ENCODE measurements at regions not wholly inside any gene's neighbourhood (a gene's known extent, or its start where the extent isn't known, plus 50 kb on each side); places are given as distances from the start of the nearest gene placed in this dataset.

DNA sequence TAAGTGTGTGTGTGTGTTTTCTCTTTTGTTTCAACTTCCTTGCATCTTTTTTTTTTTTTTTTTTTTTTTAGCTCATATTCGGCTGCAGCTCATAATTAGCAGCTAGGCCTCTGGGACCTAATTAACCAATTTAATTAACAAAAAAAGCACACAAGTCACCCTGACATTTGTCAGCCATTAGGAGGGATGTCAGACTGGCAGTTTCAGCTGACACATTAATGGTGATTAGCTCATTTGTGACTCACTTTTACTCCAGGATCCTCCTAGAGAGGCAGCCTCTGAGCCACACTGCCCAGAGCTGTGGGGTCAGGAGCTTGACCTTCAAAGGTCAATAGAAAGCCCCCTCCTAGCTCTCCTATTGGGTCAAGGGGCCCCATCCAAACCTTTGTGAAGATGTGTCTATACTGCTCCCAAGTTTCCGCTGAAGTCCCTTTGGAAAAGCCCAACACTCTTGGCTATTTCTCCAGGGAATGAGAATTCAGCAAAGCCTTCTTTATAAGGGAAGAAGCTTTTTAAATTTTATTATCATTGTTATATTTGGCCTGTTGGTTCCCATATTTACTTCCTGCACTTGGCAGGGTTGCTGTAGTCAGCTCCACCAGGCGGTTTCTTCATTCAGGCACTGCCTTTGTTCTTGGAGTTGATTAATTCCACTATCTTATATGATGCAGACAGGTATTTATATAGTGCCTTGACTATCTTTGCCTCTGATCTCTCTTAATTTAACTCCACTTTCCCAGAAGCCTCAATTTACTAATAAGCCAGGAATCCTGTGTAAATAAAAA lies 109.5 kb upstream of the HABP2 start:
- intact Hi-C loops (cut with DNase I; ENCODE audit: low total_unique reads) = no loop called here
- DNase-seq (ENCODE audit: low spot score in 2 of 2) = no peak
- Histone ChIP-seq H3K27ac (no peak overlapping the region), H3K4me1 (no peaks in the 10 kb centered on the region), H3K36me3 (no peaks in the 10 kb centered on the region), H3K4me3 (no peak overlapping the region), H3K27me3 (no peaks in the 10 kb centered on the region), H3K9me3 (no peaks in the 10 kb centered on the region)
- TF ChIP-seq POLR2AphosphoS5 (IDR thresholded peaks at IDR 0.05) (no peak), POLR2A (IDR thresholded peaks at IDR 0.05) (no peak)
- TF ChIP-seq, protein P1, sequence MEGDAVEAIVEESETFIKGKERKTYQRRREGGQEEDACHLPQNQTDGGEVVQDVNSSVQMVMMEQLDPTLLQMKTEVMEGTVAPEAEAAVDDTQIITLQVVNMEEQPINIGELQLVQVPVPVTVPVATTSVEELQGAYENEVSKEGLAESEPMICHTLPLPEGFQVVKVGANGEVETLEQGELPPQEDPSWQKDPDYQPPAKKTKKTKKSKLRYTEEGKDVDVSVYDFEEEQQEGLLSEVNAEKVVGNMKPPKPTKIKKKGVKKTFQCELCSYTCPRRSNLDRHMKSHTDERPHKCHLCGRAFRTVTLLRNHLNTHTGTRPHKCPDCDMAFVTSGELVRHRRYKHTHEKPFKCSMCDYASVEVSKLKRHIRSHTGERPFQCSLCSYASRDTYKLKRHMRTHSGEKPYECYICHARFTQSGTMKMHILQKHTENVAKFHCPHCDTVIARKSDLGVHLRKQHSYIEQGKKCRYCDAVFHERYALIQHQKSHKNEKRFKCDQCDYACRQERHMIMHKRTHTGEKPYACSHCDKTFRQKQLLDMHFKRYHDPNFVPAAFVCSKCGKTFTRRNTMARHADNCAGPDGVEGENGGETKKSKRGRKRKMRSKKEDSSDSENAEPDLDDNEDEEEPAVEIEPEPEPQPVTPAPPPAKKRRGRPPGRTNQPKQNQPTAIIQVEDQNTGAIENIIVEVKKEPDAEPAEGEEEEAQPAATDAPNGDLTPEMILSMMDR (IDR thresholded peaks at IDR 0.05) = no peak

- no peaks in the 10 kb centered on the region for H3K27me3 ChIP-seq
- DNase-seq (ENCODE audit: low spot score in 2 of 2) = no peak
- no peaks in the 10 kb centered on the region for H3K4me1 ChIP-seq
- H3K4me3 ChIP-seq = no peak overlapping the region
- intact Hi-C loops (cut with DNase I; ENCODE audit: low total_unique reads) = no loop called here
- H3K9me3 ChIP-seq = no peaks in the 10 kb centered on the region
- TF ChIP-seq, protein P1 (IDR thresholded peaks at IDR 0.05) = no peak
- no peak for TF ChIP-seq POLR2A (IDR thresholded peaks at IDR 0.05)
- TF ChIP-seq POLR2AphosphoS5 (IDR thresholded peaks at IDR 0.05) = no peak
- no peak overlapping the region for H3K27ac ChIP-seq
- H3K36me3 ChIP-seq = no peaks in the 10 kb centered on the region
Measured at GRCh38 chr10:113444766-113445365, 108.0 kb upstream of the HABP2 start.

- H3K4me3 ChIP-seq = no peak overlapping the region
- no peak for DNase-seq (ENCODE audit: low spot score in 2 of 2)
- H3K27me3 ChIP-seq = no peaks in the 10 kb centered on the region
- H3K4me1 ChIP-seq = no peaks in the 10 kb centered on the region
- H3K27ac ChIP-seq = no peak overlapping the region
- intact Hi-C loops (cut with DNase I; ENCODE audit: low total_unique reads) = no loop called here
- TF ChIP-seq POLR2AphosphoS5 (IDR thresholded peaks at IDR 0.05) = no peak
- no peak for TF ChIP-seq POLR2A (IDR thresholded peaks at IDR 0.05)
- TF ChIP-seq, protein P1 (IDR thresholded peaks at IDR 0.05) = no peak
- H3K36me3 ChIP-seq = no peaks in the 10 kb centered on the region
- H3K9me3 ChIP-seq = no peaks in the 10 kb centered on the region
Measured at GRCh38 chr10:113445736-113446135, 107.1 kb upstream of the HABP2 start.

DNA sequence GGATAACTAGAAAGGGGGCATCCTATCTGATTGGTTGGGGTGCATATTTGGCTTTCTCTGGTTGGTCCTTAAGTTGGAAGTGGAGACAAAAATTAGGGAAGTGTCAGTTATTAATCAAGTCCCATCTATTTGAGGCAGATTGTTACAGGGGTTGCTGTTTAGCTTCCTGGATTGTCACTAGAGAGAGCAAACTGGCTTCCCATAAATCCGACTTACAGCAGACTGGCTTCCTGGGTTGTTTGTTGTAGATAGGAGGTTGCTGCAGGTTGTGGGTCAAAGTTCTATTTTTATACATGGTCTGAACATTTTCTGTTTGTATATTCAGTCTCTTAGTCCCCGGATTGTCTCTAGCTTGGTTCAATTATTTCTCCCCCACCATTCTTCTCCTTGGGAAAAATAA lies 106.1 kb upstream of the HABP2 start:
- no peak for DNase-seq (ENCODE audit: low spot score in 2 of 2)
- no peaks in the 10 kb centered on the region for H3K9me3 ChIP-seq
- no peaks in the 10 kb centered on the region for H3K36me3 ChIP-seq
- H3K27me3 ChIP-seq = no peaks in the 10 kb centered on the region
- H3K4me1 ChIP-seq = no peaks in the 10 kb centered on the region
- no peak overlapping the region for H3K27ac ChIP-seq
- no peak overlapping the region for H3K4me3 ChIP-seq
- intact Hi-C loops (cut with DNase I; ENCODE audit: low total_unique reads) = no loop called here
- TF ChIP-seq POLR2AphosphoS5 (IDR thresholded peaks at IDR 0.05) (no peak), POLR2A (IDR thresholded peaks at IDR 0.05) (no peak)
- TF ChIP-seq, protein P1 (IDR thresholded peaks at IDR 0.05) = no peak

- H3K9me3 ChIP-seq = no peaks in the 10 kb centered on the region
- no peaks in the 10 kb centered on the region for H3K36me3 ChIP-seq
- DNase-seq (ENCODE audit: low spot score in 2 of 2) = no peak
- H3K27me3 ChIP-seq = no peaks in the 10 kb centered on the region
- intact Hi-C loops (cut with DNase I; ENCODE audit: low total_unique reads) = no loop called here
- H3K4me1 ChIP-seq = no peaks in the 10 kb centered on the region
- no peak overlapping the region for H3K27ac ChIP-seq
- H3K4me3 ChIP-seq = no peak overlapping the region
- TF ChIP-seq POLR2AphosphoS5 (IDR thresholded peaks at IDR 0.05) (no peak), POLR2A (IDR thresholded peaks at IDR 0.05) (no peak)
- TF ChIP-seq, protein P1 (IDR thresholded peaks at IDR 0.05) = no peak
Measured at GRCh38 chr10:113447278-113447677, 105.6 kb upstream of the HABP2 start.
